SU-DHL-6 (cell line): ENCODE measurements at regions not wholly inside any gene's neighbourhood (a gene's known extent, or its start where the extent isn't known, plus 50 kb on each side); places are given as distances from the start of the nearest gene placed in this dataset.

ENCODE experiments used
- H2AFZ ChIP-seq: fragments of 200-600 bp; sonication (generic); 2 replicates; pipeline ENCODE4 v1.6.1; 2014; ENCODE audit warnings: low read depth, mild to moderate bottlenecking, moderate library complexity, mixed read lengths, antibody characterized with exemption, low read length; ENCODE audit not compliant: severe bottlenecking
- H3F3A ChIP-seq: fragments of 200-600 bp; shearing (Covaris generic); 2 replicates; pipeline ENCODE4 v1.6.0; 2016; ENCODE audit warnings: antibody characterized with exemption, mild to moderate bottlenecking; ENCODE audit not compliant: insufficient read depth
- H3K27ac ChIP-seq: fragments of 200-600 bp; sonication (generic); 2 replicates; pipeline ENCODE4 v1.5.1; 2016; ENCODE audit warnings: low read depth, mild to moderate bottlenecking, low read length, moderate library complexity, mixed read lengths
- H3K27me3 ChIP-seq: fragments of 200-600 bp; sonication (generic), shearing (Covaris generic); 2 replicates; pipeline ENCODE4 v1.6.0; 2014; ENCODE audit warnings: mild to moderate bottlenecking, low read length
- H3K36me3 ChIP-seq: fragments of 200-600 bp; sonication (generic); 2 replicates; pipeline ENCODE4 v1.6.1; 2014; ENCODE audit warnings: mild to moderate bottlenecking, low read length, mixed read lengths
- H3K4me2 ChIP-seq: fragments of 300-600, 200-600 bp; shearing (Covaris generic), sonication (generic); 2 replicates; pipeline ENCODE4 v1.6.0; 2014; ENCODE audit warnings: low read length, low read depth, mild to moderate bottlenecking; ENCODE audit not compliant: poor library complexity, severe bottlenecking
- H3K4me3 ChIP-seq: fragments of 200-600 bp; sonication (generic); 2 replicates; pipeline ENCODE4 v1.5.1; 2014; ENCODE audit warnings: antibody characterized with exemption, low read length, mild to moderate bottlenecking, mixed read lengths; ENCODE audit not compliant: insufficient read depth, poor library complexity, severe bottlenecking
- H3K79me2 ChIP-seq: fragments of 200-600 bp; sonication (generic); 2 replicates; pipeline ENCODE4 v1.6.1; 2014; ENCODE audit warnings: mild to moderate bottlenecking, low read length, moderate library complexity; ENCODE audit not compliant: insufficient read depth
- H3K9ac ChIP-seq: fragments of 200-600 bp; sonication (generic); 2 replicates; pipeline ENCODE4 v1.7.0; 2014; ENCODE audit warnings: mild to moderate bottlenecking, low read length
- H3K9me2 ChIP-seq: fragments of 200-600 bp; sonication (generic); replicated peaks from 2 replicates; pipeline ENCODE4 v1.6.1; 2014; ENCODE audit warnings: low read length; ENCODE audit not compliant: insufficient read depth
- H3K9me3 ChIP-seq: fragments of 200-600 bp; sonication (generic); 2 replicates; pipeline ENCODE4 v1.6.1; 2014; ENCODE audit warnings: low read length, mixed read lengths; ENCODE audit not compliant: insufficient read depth
- H4K20me1 ChIP-seq: fragments of 200-600 bp; sonication (generic); 2 replicates; pipeline ENCODE4 v1.6.1; 2014; ENCODE audit warnings: low read depth, mild to moderate bottlenecking, antibody characterized with exemption, low read length, moderate library complexity, mixed read lengths
- EZH2phosphoT487 ChIP-seq: fragments of 200-600 bp; sonication (generic), shearing (Covaris generic); conservative IDR thresholded peaks from 2 replicates; pipeline ENCODE4 v1.6.1; 2018; ENCODE audit warnings: mild to moderate bottlenecking, antibody characterized with exemption, low read length, moderate library complexity, mixed read lengths
- TF ChIP-seq, protein P1 (sequence below): fragments of 200-600 bp; sonication (generic); IDR thresholded peaks from one replicate; pipeline ENCODE4 v1.5.1; 2017; ENCODE audit warnings: antibody characterized with exemption, mild to moderate bottlenecking, low read length, moderate library complexity; ENCODE audit not compliant: insufficient read depth, poor library complexity, severe bottlenecking

GRCh38 chr3:20751296-20751695, 565.3 kb upstream of the SGO1 start:
- Histone ChIP-seq H3F3A (no peaks in the 10 kb centered on the region), H3K36me3 (no peaks in the 10 kb centered on the region), H3K4me3 (no peak overlapping the region), H3K27ac (no peak overlapping the region), H4K20me1 (no peaks in the 10 kb centered on the region), H3K9me2 (no peaks in the 10 kb centered on the region), H3K4me2 (no peak overlapping the region), H3K79me2 (no peaks in the 10 kb centered on the region), H2AFZ (no peak overlapping the region), H3K9ac (no peak overlapping the region), H3K9me3 (no peaks in the 10 kb centered on the region), H3K27me3 (no peaks in the 10 kb centered on the region)
- TF ChIP-seq, protein P1, sequence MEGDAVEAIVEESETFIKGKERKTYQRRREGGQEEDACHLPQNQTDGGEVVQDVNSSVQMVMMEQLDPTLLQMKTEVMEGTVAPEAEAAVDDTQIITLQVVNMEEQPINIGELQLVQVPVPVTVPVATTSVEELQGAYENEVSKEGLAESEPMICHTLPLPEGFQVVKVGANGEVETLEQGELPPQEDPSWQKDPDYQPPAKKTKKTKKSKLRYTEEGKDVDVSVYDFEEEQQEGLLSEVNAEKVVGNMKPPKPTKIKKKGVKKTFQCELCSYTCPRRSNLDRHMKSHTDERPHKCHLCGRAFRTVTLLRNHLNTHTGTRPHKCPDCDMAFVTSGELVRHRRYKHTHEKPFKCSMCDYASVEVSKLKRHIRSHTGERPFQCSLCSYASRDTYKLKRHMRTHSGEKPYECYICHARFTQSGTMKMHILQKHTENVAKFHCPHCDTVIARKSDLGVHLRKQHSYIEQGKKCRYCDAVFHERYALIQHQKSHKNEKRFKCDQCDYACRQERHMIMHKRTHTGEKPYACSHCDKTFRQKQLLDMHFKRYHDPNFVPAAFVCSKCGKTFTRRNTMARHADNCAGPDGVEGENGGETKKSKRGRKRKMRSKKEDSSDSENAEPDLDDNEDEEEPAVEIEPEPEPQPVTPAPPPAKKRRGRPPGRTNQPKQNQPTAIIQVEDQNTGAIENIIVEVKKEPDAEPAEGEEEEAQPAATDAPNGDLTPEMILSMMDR = no peak
- TF ChIP-seq EZH2phosphoT487 = no peak

DNA sequence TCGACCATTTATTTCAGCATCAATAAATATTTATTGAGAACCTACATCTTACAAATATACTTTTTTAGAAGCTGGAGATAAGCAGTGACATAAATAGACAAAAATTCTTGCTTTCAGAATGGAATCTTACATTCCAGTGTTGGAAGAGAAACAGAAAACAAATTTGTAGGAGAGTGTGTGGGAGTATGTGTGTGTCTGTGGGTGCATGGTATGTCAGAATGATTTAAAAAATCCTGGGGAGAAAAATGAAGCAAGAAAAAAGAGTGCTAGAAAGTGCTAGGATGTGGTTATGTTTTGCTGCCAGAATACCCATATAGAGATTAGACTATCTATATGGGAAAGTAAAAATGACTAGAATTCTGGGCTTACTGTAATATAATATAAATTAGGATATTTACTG, 561.7 kb upstream of the SGO1 start:
- H3K27me3 ChIP-seq = no peaks in the 10 kb centered on the region
- no peak overlapping the region for H3K9ac ChIP-seq
- H3K27ac ChIP-seq = no peak overlapping the region
- no peaks in the 10 kb centered on the region for H3K9me3 ChIP-seq
- no peaks in the 10 kb centered on the region for H3F3A ChIP-seq
- TF ChIP-seq, protein P1 = no peak
- no peak for TF ChIP-seq EZH2phosphoT487
- no peaks in the 10 kb centered on the region for H3K79me2 ChIP-seq
- no peaks in the 10 kb centered on the region for H4K20me1 ChIP-seq
- H3K4me3 ChIP-seq = no peak overlapping the region
- no peaks in the 10 kb centered on the region for H3K9me2 ChIP-seq
- no peaks in the 10 kb centered on the region for H3K36me3 ChIP-seq
- no peak overlapping the region for H2AFZ ChIP-seq
- H3K4me2 ChIP-seq = no peak overlapping the region

DNA sequence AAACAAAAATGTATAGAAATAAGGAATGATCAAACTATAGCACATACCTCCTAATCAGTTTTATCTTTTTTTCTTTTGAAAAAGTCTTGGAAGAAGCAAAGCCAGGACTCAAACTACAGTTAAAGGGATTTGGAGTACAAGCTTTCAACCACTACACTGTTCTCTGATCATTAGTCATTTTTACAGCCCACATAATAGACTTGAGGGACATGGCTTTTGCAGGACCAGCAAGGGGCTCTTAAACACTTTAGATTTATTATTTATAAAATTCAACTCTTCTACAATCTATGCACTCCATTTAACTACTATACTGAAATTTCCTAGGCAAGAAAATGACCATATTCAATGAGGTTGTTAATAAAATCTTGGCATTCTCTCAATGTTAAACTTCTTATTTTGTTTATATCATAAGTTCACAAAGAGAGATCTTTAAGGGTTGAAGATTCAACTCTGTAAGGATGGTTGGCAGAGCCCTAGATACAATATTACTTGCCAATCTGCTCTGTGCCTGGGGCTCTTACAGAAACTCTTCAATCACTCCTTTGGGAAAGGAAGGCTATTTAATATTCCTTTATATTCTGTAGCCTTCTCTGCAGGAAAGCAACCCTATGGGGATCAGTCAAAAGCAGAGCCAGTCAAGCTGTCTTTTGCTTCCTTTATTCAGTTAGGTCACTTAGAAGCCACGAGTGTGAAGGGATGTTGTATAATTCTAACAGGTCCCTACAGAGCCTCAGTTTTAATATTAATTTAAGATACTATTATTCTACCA, 557.7 kb upstream of the SGO1 start:
- Histone ChIP-seq H3K27ac (no peak overlapping the region), H3K9ac (no peak overlapping the region)

More for the DNA sequence above, 557.7 kb upstream of the SGO1 start:
- Histone ChIP-seq H3K27me3 (no peaks in the 10 kb centered on the region), H3K4me2 (no peak overlapping the region), H2AFZ (no peak overlapping the region), H3K9me2 (no peaks in the 10 kb centered on the region), H4K20me1 (no peaks in the 10 kb centered on the region), H3K36me3 (no peaks in the 10 kb centered on the region), H3K9me3 (no peaks in the 10 kb centered on the region), H3F3A (no peaks in the 10 kb centered on the region), H3K4me3 (no peak overlapping the region), H3K79me2 (no peaks in the 10 kb centered on the region)
- no peak for TF ChIP-seq EZH2phosphoT487
- TF ChIP-seq, protein P1 = no peak
